SK-N-SH (cell line): ENCODE measurements at regions not wholly inside any gene's neighbourhood (a gene's known extent, or its start where the extent isn't known, plus 50 kb on each side); places are given as distances from the start of the nearest gene placed in this dataset.

ENCODE experiments used
- CTCF ChIA-PET: fragments of 300-600, 350-600 bp; formaldehyde crosslinking; extraction: SDS; loops from one replicate; lab custom pipeline; 2021; lab: Yijun Ruan, JAX
- POLR2A ChIA-PET: fragments of 350-600 bp; sonication (Branson Sonifier 250); formaldehyde crosslinking; extraction: SDS; loops from one replicate; lab custom pipeline; 2020; ENCODE audit warnings: antibody characterized with exemption, inconsistent platforms; lab: Yijun Ruan, JAX
- DNase-seq: peaks from one replicate; pipeline ENCODE4 v3.0.0; 2012
- H2AFZ ChIP-seq: fragments of 200-600 bp; sonication (generic); 2 replicates; pipeline ENCODE4 v1.8.1; 2016; ENCODE audit warnings: antibody characterized with exemption, mild to moderate bottlenecking, low read depth
- H3F3A ChIP-seq: fragments of 200-600 bp; sonication (generic); replicated peaks from 2 replicates; pipeline ENCODE3; 2016; ENCODE audit warnings: antibody characterized with exemption, mild to moderate bottlenecking; ENCODE audit not compliant: insufficient read depth
- H3K27ac ChIP-seq, 2 experiments: fragments of 200-500 bp in 1 of 2; fragments of 200-600 bp in 1 of 2; sonication (Bioruptor generic) in 1 of 2; sonication (generic), shearing (Covaris generic) in 1 of 2; 2 replicates each; pipeline versions ENCODE4 v1.5.1 to v1.6.1; 2014 to 2016; ENCODE audit warnings: low read depth in 2 of 2, inconsistent platforms in 1 of 2, low read length in 1 of 2, mild to moderate bottlenecking in 1 of 2, mixed read lengths in 1 of 2
- H3K27me3 ChIP-seq: fragments of 200-600 bp; sonication (generic), shearing (Covaris generic); 2 replicates; pipeline ENCODE4 v1.6.1; 2016; ENCODE audit warnings: mixed run types; ENCODE audit not compliant: insufficient read depth
- H3K36me3 ChIP-seq, 2 experiments: fragments of 200-500 bp in 1 of 2; fragments of 200-600 bp in 1 of 2; sonication (Bioruptor generic) in 1 of 2; sonication (generic) in 1 of 2; replicated peaks in 1 of 2; 2 replicates each; pipeline versions ENCODE3 to v1.5.1; 2014 to 2016; ENCODE audit warnings: low read length in 1 of 2, mild to moderate bottlenecking in 1 of 2; ENCODE audit not compliant: insufficient read depth in 2 of 2, control insufficient read depth in 1 of 2
- H3K4me1 ChIP-seq, 2 experiments: fragments of 200-500 bp in 1 of 2; fragments of 200-600 bp in 1 of 2; sonication (Bioruptor generic) in 1 of 2; sonication (generic), shearing (Covaris generic) in 1 of 2; 2 replicates each; pipeline versions ENCODE4 v1.5.1 to v1.6.1; 2014 to 2016; ENCODE audit warnings: low read depth in 1 of 2, low read length in 1 of 2, mixed run types in 1 of 2; ENCODE audit not compliant: insufficient read depth in 2 of 2, control insufficient read depth in 1 of 2
- H3K4me2 ChIP-seq: fragments of 200-600 bp; sonication (generic), shearing (Covaris generic); 2 replicates; pipeline ENCODE4 v1.6.1; 2017; ENCODE audit warnings: mixed run types
- H3K4me3 ChIP-seq, 2 experiments: fragments of 200-500 bp in 1 of 2; fragments of 200-600 bp in 1 of 2; sonication (Bioruptor generic) in 1 of 2; sonication (generic), shearing (Covaris generic) in 1 of 2; 2 replicates each; pipeline versions ENCODE4 v1.5.1 to v1.8.1; 2014 to 2016; ENCODE audit warnings: low read depth in 2 of 2, inconsistent platforms in 1 of 2, low read length in 1 of 2, mild to moderate bottlenecking in 1 of 2, mixed read lengths in 1 of 2, moderate library complexity in 1 of 2
- H3K79me2 ChIP-seq: fragments of 200-600 bp; sonication (generic); 2 replicates; pipeline ENCODE4 v1.8.1; 2017; ENCODE audit warnings: mild to moderate bottlenecking; ENCODE audit not compliant: insufficient read depth
- H3K9ac ChIP-seq: fragments of 200-600 bp; sonication (generic); 2 replicates; pipeline ENCODE4 v1.6.1; 2017; ENCODE audit warnings: mixed run types
- H3K9me2 ChIP-seq: fragments of 200-600 bp; sonication (generic); 2 replicates; pipeline ENCODE4 v1.6.1; 2017; ENCODE audit warnings: mixed run types
- H3K9me3 ChIP-seq: fragments of 200-600 bp; sonication (generic); 2 replicates; pipeline ENCODE4 v1.6.1; 2017; ENCODE audit warnings: mixed run types, mild to moderate bottlenecking, moderate library complexity
- H4K20me1 ChIP-seq: fragments of 200-600 bp; sonication (generic); 2 replicates; pipeline ENCODE4 v1.6.1; 2017; ENCODE audit warnings: mild to moderate bottlenecking, mixed run types; ENCODE audit not compliant: insufficient read depth
- CHD2 ChIP-seq: fragments of 150-350 bp; IDR thresholded peaks from 2 replicates; pipeline ENCODE4 v1.6.1; 2018; ENCODE audit warnings: low read length; ENCODE audit not compliant: partially characterized antibody
- ELF1 ChIP-seq: IDR thresholded peaks from 2 replicates; pipeline ENCODE4 v1.4.0; 2012
- EP300 ChIP-seq, 2 experiments: IDR thresholded peaks; 2 replicates each; pipeline versions ENCODE4 v1.4.0 to v1.6.1; 2012; ENCODE audit warnings: borderline replicate concordance in 1 of 2, low read depth in 1 of 2, low read length in 1 of 2
- EZH2phosphoT487 ChIP-seq: fragments of 200-600 bp; sonication (generic); IDR thresholded peaks from 2 replicates; pipeline ENCODE4 v1.6.1; 2017; ENCODE audit warnings: low read depth, mixed run types, mild to moderate bottlenecking, antibody characterized with exemption, moderate library complexity, borderline replicate concordance
- FOSL2 ChIP-seq: IDR thresholded peaks from 2 replicates; pipeline ENCODE4 v1.4.0; 2012; ENCODE audit warnings: low read depth, mild to moderate bottlenecking, moderate library complexity, borderline replicate concordance
- FOXM1 ChIP-seq: IDR thresholded peaks from 2 replicates; pipeline ENCODE4 v1.4.0; 2012; ENCODE audit warnings: low read depth, mild to moderate bottlenecking
- JUND ChIP-seq: IDR thresholded peaks from 2 replicates; pipeline ENCODE4 v1.4.0; 2012
- MEF2A ChIP-seq: IDR thresholded peaks from 2 replicates; pipeline ENCODE4 v1.4.0; 2012; ENCODE audit warnings: low read depth, borderline replicate concordance
- NFIC ChIP-seq: IDR thresholded peaks from 2 replicates; pipeline ENCODE4 v1.4.0; 2012; ENCODE audit warnings: borderline replicate concordance
- NRF1 ChIP-seq: IDR thresholded peaks from 2 replicates; pipeline ENCODE4 v1.6.1; 2012; ENCODE audit warnings: low read depth, mild to moderate bottlenecking, low read length
- POLR2AphosphoS5 ChIP-seq: IDR thresholded peaks from 2 replicates; pipeline ENCODE4 v1.6.1; 2012; ENCODE audit warnings: low read depth, low read length
- RAD21 ChIP-seq: IDR thresholded peaks from 2 replicates; pipeline ENCODE4 v1.6.1; 2012; ENCODE audit warnings: mild to moderate bottlenecking, low read length
- RCOR1 ChIP-seq: fragments of 150-350 bp; IDR thresholded peaks from 2 replicates; pipeline ENCODE4 v1.6.1; 2017; ENCODE audit warnings: antibody characterized with exemption, low read length
- RXRA ChIP-seq: IDR thresholded peaks from 2 replicates; pipeline ENCODE4 v1.4.0; 2012; ENCODE audit warnings: low read depth, mild to moderate bottlenecking, borderline replicate concordance
- SIN3A ChIP-seq: IDR thresholded peaks from 2 replicates; pipeline ENCODE4 v1.6.1; 2012; ENCODE audit warnings: low read depth, mild to moderate bottlenecking, low read length, moderate library complexity, borderline replicate concordance
- SMC3 ChIP-seq: IDR thresholded peaks from 2 replicates; pipeline ENCODE4 v1.6.1; 2012; ENCODE audit warnings: low read depth, low read length, improper control_type of control experiment
- TCF12 ChIP-seq: IDR thresholded peaks from 2 replicates; pipeline ENCODE4 v1.4.0; 2012
- TEAD4 ChIP-seq: IDR thresholded peaks from 2 replicates; pipeline ENCODE4 v1.4.0; 2012; ENCODE audit warnings: mild to moderate bottlenecking, borderline replicate concordance; ENCODE audit not compliant: insufficient read depth
- WGBS: methylation state at CpG from one replicate; pipeline ENCODE4 v1.1.6; 2017; ENCODE audit warnings: low lambda C conversion rate; 5-methylcytosine and 5-hydroxymethylcytosine counted together
- TF ChIP-seq, protein P1 (sequence below): fragments of 150-350 bp; IDR thresholded peaks from 2 replicates; pipeline ENCODE4 v1.6.1; 2017; ENCODE audit warnings: antibody characterized with exemption, low read length, low read depth, borderline replicate concordance
- TF ChIP-seq, protein P2 (sequence below): IDR thresholded peaks from 2 replicates; pipeline ENCODE4 v1.4.0; 2012; ENCODE audit warnings: low read depth
- TF ChIP-seq, protein P3 (sequence below): fragments of 200-600 bp; sonication (generic); IDR thresholded peaks from 2 replicates; pipeline ENCODE4 v1.6.1; 2017; ENCODE audit warnings: antibody characterized with exemption, mild to moderate bottlenecking, moderate library complexity
- TF ChIP-seq, protein P4 (sequence below): fragments of 150-350 bp; IDR thresholded peaks from 2 replicates; pipeline ENCODE4 v1.6.1; 2016; ENCODE audit warnings: mild to moderate bottlenecking, low read depth, low read length

DNA sequence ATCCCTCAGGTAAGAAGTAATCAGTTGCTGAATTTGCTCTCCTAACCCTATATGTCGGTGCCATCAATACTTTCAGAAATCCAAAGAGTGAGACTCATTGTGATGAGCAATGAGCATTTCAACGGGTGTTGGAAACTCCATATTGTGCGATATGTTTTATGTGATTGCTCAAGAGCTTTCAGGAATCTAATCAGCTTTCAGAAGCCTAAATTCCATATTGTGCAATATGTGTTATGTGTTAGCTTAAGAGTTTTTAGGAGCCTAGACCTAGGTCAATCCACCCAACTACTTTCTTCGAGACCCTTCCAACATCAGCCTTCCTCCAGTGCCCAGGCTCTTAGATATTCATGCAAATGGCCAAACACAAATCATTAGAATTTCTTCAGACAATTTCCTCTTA lies 277.3 kb downstream of the DSC3 start:
- no peaks in the 10 kb centered on the region for H3F3A ChIP-seq
- CTCF ChIA-PET: no interaction called here
- H3K27ac ChIP-seq: no peak overlapping the region
- H3K9me2 ChIP-seq: no peaks in the 10 kb centered on the region
- WGBS: 7% methylated on average over 4 of the region's 4 CpGs
- no peaks in the 10 kb centered on the region for H3K36me3 ChIP-seq
- no peak overlapping the region for H3K4me2 ChIP-seq
- no peaks in the 10 kb centered on the region for H3K27me3 ChIP-seq
- no peaks in the 10 kb centered on the region for H4K20me1 ChIP-seq
- H3K4me3 ChIP-seq: no peak overlapping the region
- no peak overlapping the region for H2AFZ ChIP-seq
- TF ChIP-seq, protein P1, sequence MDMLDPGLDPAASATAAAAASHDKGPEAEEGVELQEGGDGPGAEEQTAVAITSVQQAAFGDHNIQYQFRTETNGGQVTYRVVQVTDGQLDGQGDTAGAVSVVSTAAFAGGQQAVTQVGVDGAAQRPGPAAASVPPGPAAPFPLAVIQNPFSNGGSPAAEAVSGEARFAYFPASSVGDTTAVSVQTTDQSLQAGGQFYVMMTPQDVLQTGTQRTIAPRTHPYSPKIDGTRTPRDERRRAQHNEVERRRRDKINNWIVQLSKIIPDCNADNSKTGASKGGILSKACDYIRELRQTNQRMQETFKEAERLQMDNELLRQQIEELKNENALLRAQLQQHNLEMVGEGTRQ: no peak
- TF ChIP-seq NRF1 (no peak), SMC3 (no peak), CHD2 (no peak), FOSL2 (no peak), RAD21 (no peak)
- TF ChIP-seq, protein P2, sequence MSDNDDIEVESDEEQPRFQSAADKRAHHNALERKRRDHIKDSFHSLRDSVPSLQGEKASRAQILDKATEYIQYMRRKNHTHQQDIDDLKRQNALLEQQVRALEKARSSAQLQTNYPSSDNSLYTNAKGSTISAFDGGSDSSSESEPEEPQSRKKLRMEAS: no peak
- H3K79me2 ChIP-seq: no peaks in the 10 kb centered on the region
- no peak overlapping the region for H3K9ac ChIP-seq
- no peaks in the 10 kb centered on the region for H3K4me1 ChIP-seq
- H3K9me3 ChIP-seq: no peaks in the 10 kb centered on the region
- POLR2A ChIA-PET: no interaction called here
- no peak for DNase-seq

GRCh38 chr18:30763902-30764350 lies 278.6 kb downstream of the DSC3 start:
- Histone ChIP-seq H3K27me3 (no peaks in the 10 kb centered on the region), H3K4me1 (no peaks in the 10 kb centered on the region), H3K4me2 (no peak overlapping the region), H3K9ac (no peak overlapping the region), H3K79me2 (no peaks in the 10 kb centered on the region), H3K9me3 (no peaks in the 10 kb centered on the region), H4K20me1 (no peaks in the 10 kb centered on the region), H3K9me2 (no peaks in the 10 kb centered on the region), H3F3A (no peaks in the 10 kb centered on the region), H3K27ac (no peak overlapping the region), H3K36me3 (no peaks in the 10 kb centered on the region), H2AFZ (no peak overlapping the region), H3K4me3 (no peak overlapping the region)
- WGBS: 13% methylated on average over 3 of the region's 3 CpGs
- CTCF ChIA-PET: no interaction called here
- POLR2A ChIA-PET: no interaction called here
- no peak for DNase-seq
- TF ChIP-seq CHD2 (no peak), FOSL2 (no peak), POLR2AphosphoS5 (no peak), NFIC (no peak), NRF1 (no peak), EP300 (IDR thresholded peaks at IDR 0.05; ENCODE audit: borderline replicate concordance in 1 of 2, low read depth in 1 of 2, low read length in 1 of 2) (no peak), ELF1 (no peak), TEAD4 (no peak), MEF2A (no peak), EZH2phosphoT487 (no peak), RXRA (no peak), RCOR1 (no peak), TCF12 (no peak), JUND (no peak), FOXM1 (no peak), SIN3A (no peak)
- TF ChIP-seq, protein P3, sequence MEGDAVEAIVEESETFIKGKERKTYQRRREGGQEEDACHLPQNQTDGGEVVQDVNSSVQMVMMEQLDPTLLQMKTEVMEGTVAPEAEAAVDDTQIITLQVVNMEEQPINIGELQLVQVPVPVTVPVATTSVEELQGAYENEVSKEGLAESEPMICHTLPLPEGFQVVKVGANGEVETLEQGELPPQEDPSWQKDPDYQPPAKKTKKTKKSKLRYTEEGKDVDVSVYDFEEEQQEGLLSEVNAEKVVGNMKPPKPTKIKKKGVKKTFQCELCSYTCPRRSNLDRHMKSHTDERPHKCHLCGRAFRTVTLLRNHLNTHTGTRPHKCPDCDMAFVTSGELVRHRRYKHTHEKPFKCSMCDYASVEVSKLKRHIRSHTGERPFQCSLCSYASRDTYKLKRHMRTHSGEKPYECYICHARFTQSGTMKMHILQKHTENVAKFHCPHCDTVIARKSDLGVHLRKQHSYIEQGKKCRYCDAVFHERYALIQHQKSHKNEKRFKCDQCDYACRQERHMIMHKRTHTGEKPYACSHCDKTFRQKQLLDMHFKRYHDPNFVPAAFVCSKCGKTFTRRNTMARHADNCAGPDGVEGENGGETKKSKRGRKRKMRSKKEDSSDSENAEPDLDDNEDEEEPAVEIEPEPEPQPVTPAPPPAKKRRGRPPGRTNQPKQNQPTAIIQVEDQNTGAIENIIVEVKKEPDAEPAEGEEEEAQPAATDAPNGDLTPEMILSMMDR: no peak
- TF ChIP-seq, protein P4, sequence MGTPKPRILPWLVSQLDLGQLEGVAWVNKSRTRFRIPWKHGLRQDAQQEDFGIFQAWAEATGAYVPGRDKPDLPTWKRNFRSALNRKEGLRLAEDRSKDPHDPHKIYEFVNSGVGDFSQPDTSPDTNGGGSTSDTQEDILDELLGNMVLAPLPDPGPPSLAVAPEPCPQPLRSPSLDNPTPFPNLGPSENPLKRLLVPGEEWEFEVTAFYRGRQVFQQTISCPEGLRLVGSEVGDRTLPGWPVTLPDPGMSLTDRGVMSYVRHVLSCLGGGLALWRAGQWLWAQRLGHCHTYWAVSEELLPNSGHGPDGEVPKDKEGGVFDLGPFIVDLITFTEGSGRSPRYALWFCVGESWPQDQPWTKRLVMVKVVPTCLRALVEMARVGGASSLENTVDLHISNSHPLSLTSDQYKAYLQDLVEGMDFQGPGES: no peak
- TF ChIP-seq, protein P2: no peak
